Breast epithelium (tissue), 3 donors: ENCODE measurements at regions not wholly inside any gene's neighbourhood (a gene's known extent, or its start where the extent isn't known, plus 50 kb on each side); places are given as distances from the start of the nearest gene placed in this dataset.

ENCODE experiments used
- CTCF ChIP-seq, 3 donors: fragments of 450-650 bp; IDR thresholded peaks; one replicate each; pipeline ENCODE4 v1.5.1; 2016 to 2017; ENCODE audit warnings: antibody characterized with exemption in 3 of 3, mild to moderate bottlenecking in 3 of 3, moderate library complexity in 3 of 3
- POLR2AphosphoS5 ChIP-seq, 3 donors: sonication (generic); formaldehyde crosslinking; IDR thresholded peaks; one replicate each; pipeline ENCODE4 v1.6.1; 2017; ENCODE audit warnings: antibody characterized with exemption in 3 of 3

GRCh38 chr6:68307301-68307700, 327.8 kb upstream of the ADGRB3 start:
- TF ChIP-seq CTCF (IDR thresholded peaks at IDR 0.05) (no peak), POLR2AphosphoS5 (IDR thresholded peaks at IDR 0.05) (no peak)
